ENCODE measurements at regions not wholly inside any gene's neighbourhood (a gene's known extent, or its start where the extent isn't known, plus 50 kb on each side); places are given as distances from the start of the nearest gene placed in this dataset.
A peak's percentile ranks its signal among the peaks of the same experiment; 100 is the strongest.

GRCh38 chr3:72022027-72022426 lies 237.1 kb upstream of the PROK2 start:
- no peak for DNase-seq (ENCODE audit: extremely low read depth, insufficient read length)

GRCh38 chr3:72021531-72021930 lies 236.6 kb upstream of the PROK2 start:
- TF ChIP-seq CTCF (IDR thresholded peaks at IDR 0.05; ENCODE audit: insufficient read depth, low read length, poor library complexity, severe bottlenecking): no peak
- Histone ChIP-seq H3K36me3 (ENCODE audit: control insufficient read depth, insufficient read depth, low read length) (no peaks in the 10 kb centered on the region), H3K4me3 (replicated peaks; ENCODE audit: low read depth, low read length) (no peak overlapping the region), H3K27me3 (replicated peaks; ENCODE audit: control insufficient read depth, insufficient read depth, low read length) (no peaks in the 10 kb centered on the region)
- DNase-seq (ENCODE audit: extremely low read depth, insufficient read length): no peak

More at GRCh38 chr3:72022027-72022426, 237.1 kb upstream of the PROK2 start:
- no peak for TF ChIP-seq CTCF (IDR thresholded peaks at IDR 0.05; ENCODE audit: insufficient read depth, low read length, poor library complexity, severe bottlenecking)
- Histone ChIP-seq H3K36me3 (ENCODE audit: control insufficient read depth, insufficient read depth, low read length) (no peaks in the 10 kb centered on the region), H3K27me3 (replicated peaks; ENCODE audit: control insufficient read depth, insufficient read depth, low read length) (no peaks in the 10 kb centered on the region), H3K4me3 (replicated peaks; ENCODE audit: low read depth, low read length) (no peak overlapping the region)

GRCh38 chr3:72018343-72018984 lies 233.5 kb upstream of the PROK2 start:
- H3K36me3 ChIP-seq (ENCODE audit: control insufficient read depth, insufficient read depth, low read length): no peaks in the 10 kb centered on the region
- no peak for DNase-seq (ENCODE audit: extremely low read depth, insufficient read length)
- no peak for TF ChIP-seq CTCF (IDR thresholded peaks at IDR 0.05; ENCODE audit: insufficient read depth, low read length, poor library complexity, severe bottlenecking)
- no peak overlapping the region for H3K4me3 ChIP-seq (replicated peaks; ENCODE audit: low read depth, low read length)
- H3K27me3 ChIP-seq (replicated peaks; ENCODE audit: control insufficient read depth, insufficient read depth, low read length): no peaks in the 10 kb centered on the region

GRCh38 chr3:72017935-72018334 lies 233.0 kb upstream of the PROK2 start:
- no peaks in the 10 kb centered on the region for H3K27me3 ChIP-seq (replicated peaks; ENCODE audit: control insufficient read depth, insufficient read depth, low read length)
- TF ChIP-seq CTCF (IDR thresholded peaks at IDR 0.05; ENCODE audit: insufficient read depth, low read length, poor library complexity, severe bottlenecking): no peak
- DNase-seq (ENCODE audit: extremely low read depth, insufficient read length): no peak
- H3K4me3 ChIP-seq (replicated peaks; ENCODE audit: low read depth, low read length): no peak overlapping the region
- H3K36me3 ChIP-seq (ENCODE audit: control insufficient read depth, insufficient read depth, low read length): no peaks in the 10 kb centered on the region

GRCh38 chr3:72017311-72017710 lies 232.4 kb upstream of the PROK2 start:
- Histone ChIP-seq H3K36me3 (ENCODE audit: control insufficient read depth, insufficient read depth, low read length) (no peaks in the 10 kb centered on the region), H3K27me3 (replicated peaks; ENCODE audit: control insufficient read depth, insufficient read depth, low read length) (no peaks in the 10 kb centered on the region), H3K4me3 (replicated peaks; ENCODE audit: low read depth, low read length) (no peak overlapping the region)
- TF ChIP-seq CTCF (IDR thresholded peaks at IDR 0.05; ENCODE audit: insufficient read depth, low read length, poor library complexity, severe bottlenecking): no peak
- DNase-seq (ENCODE audit: extremely low read depth, insufficient read length): no peak

GRCh38 chr3:72015463-72015862 lies 230.5 kb upstream of the PROK2 start:
- no peak overlapping the region for H3K4me3 ChIP-seq (replicated peaks; ENCODE audit: low read depth, low read length)
- H3K27me3 ChIP-seq (replicated peaks; ENCODE audit: control insufficient read depth, insufficient read depth, low read length): no peaks in the 10 kb centered on the region
- DNase-seq (ENCODE audit: extremely low read depth, insufficient read length): peak; percentile 43
- no peaks in the 10 kb centered on the region for H3K36me3 ChIP-seq (ENCODE audit: control insufficient read depth, insufficient read depth, low read length)
- no peak for TF ChIP-seq CTCF (IDR thresholded peaks at IDR 0.05; ENCODE audit: insufficient read depth, low read length, poor library complexity, severe bottlenecking)
